Bone marrow (tissue), 2 donors: ENCODE measurements at regions not wholly inside any gene's neighbourhood (a gene's known extent, or its start where the extent isn't known, plus 50 kb on each side); places are given as distances from the start of the nearest gene placed in this dataset.

Source experiments
- DNase-seq, 2 donors: peaks; one replicate each; lab custom pipeline; 2025; lab: John Stamatoyannopoulos, UW

DNA sequence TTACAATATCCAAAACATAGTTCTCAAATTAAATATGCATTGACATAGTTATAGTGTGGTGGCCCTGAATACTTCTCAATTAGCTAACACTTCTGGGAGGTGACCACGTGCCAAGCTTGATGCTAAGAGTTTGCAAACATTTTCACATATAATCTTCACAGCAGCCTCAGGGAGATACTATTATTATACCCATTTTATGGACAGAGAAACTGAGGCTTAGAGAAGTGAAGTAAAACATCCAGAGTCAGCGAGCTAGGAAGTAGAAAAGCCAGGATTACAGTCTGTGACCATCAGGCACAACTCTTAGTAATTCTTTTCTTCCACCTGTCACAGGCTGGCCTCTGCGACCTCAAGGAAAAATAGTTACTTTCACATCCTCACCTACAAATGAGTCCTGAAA, 102.2 kb upstream of the IRX6 start:
- no peak for DNase-seq

DNA sequence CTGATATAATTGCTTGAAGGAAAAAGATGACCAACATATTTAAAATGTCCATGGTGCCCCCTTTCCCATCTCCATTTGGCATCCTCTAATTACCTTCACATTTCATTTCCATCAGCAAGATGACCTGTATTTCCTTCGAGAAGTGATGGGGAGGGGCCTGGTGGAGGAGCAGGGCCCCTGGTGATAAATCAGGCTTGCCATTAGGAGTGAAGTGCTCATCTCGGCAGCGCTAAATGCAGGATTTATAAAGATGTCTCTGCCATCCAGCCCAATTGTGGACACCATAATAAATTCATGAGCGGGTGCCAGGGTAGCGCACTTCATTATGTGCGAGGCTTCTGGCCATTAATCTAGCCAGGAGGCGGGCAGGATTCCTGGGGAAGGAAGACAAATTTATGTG, 101.5 kb upstream of the IRX6 start:
- no peak for DNase-seq

DNA sequence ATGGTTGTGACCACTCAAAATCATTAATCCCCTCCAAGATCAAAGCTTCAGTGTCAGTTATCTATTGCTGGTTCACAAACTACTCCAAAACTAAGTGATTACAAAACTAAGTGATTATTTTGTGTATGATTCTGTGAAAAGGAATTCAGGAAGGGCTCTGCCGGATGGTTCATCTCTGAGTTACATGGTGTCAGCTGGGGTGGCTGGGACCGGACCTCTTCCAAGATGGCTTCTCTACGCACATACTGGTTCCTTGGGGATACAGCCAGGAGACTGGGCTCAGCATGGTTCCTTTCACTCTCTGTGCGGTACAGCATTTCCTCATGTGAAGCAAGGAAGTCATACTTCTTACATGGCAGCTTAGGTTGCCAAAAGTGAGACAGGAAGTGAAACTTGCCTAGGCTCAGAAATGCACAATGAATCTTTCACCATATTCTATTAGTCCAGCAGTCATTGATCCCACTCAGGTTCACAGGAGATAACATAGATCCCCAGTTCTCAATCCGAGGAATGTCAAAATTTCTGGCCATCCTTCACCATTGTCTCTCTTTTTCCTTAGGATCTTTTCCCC, 97.9 kb upstream of the IRX6 start:
- no peak for DNase-seq

DNA sequence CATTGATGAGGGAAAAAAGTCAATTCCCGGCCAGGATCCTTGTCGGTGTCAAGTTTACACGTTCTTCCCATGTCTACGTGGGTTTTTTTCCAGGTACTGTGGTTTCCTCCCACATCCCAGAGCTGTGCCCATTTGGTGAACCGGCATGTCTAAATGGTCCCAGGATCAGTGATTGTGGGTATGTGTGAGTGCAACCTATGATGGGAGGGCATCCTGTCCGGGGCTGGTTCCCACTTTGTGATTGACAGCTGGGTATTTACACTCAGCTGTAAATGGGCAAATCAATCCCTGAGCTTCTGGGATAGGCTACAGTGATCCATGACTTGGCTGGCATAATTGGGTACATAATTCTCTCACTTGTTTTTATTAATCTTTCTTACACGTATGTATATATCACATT, 91.2 kb upstream of the IRX6 start:
- DNase-seq = no peak

DNA sequence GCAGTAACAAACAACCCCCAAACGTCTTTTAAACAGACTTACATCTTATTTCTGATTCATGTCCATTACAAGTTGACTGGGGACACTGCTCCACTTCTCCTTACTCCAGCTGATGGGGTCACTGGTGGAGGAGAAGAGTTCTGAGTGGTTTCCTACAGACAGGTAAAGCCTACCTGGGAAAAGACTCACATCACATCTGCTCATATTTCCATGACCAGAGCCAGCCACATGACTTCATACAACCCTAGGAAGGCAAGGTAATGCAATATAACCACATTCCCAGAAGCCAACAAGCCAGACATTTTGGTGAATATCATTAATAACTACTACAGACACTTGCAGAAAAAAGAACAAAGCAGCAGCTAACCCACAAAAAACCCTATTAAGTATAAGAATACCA, 90.5 kb upstream of the IRX6 start:
- DNase-seq = no peak

DNA sequence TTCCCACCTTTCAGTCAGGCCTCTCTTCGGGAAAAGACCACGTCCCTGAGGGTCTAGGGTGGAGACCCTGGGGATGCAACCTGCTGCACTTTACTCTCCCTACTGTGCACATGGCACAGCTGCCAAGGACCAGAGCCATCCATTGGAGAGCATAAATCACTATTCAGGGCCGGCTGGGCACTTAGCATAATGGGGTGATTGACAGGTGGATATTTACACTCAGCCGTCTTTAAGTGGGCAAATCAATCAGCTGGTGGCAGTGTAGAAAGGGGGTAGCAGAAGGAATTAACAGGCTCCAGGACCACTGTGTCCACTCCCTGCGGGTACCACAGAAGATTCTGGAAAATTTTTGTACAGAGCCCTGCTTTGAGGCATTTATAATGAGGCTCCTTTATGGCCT, 87.3 kb upstream of the IRX6 start:
- DNase-seq = no peak

DNA sequence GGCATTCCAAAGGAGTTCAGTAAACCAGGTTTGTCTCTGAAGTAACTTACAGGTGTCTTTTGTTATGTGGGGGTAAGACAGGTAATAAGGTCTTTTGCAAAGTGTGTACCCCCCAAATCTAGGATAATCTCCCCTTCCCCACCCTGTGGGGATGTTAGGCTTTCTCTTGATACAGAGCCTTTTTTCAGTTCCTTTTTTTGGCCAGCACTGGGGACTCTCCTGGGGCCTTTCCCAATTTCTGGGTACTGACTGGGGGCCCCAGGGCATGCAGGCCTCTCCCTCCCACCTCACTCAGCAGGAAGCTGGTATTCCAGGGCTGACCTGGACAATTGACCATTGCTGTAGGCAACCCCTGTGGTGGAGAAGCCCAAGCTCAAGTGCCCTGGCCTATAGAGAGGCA, 84.3 kb upstream of the IRX6 start:
- no peak for DNase-seq

DNA sequence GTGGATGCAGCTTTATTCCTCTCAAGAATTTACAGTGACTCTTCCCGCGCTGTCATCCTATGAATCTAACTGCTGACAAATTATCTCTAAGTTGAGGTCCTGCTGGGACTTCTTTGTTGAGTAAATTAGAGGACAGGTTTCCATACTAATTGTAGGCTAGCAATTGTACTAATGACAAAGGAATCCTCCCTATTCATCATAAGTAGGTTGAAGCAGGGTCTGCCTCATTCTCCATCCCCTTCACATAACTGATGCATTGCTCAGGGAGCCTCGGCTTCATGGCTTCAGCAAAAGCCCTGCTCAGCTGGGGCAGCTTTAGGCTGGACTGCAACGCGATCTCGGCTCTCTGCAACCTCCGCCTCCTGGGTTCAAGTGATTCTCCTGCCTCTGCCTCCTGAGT, 83.1 kb upstream of the IRX6 start:
- DNase-seq = no peak

DNA sequence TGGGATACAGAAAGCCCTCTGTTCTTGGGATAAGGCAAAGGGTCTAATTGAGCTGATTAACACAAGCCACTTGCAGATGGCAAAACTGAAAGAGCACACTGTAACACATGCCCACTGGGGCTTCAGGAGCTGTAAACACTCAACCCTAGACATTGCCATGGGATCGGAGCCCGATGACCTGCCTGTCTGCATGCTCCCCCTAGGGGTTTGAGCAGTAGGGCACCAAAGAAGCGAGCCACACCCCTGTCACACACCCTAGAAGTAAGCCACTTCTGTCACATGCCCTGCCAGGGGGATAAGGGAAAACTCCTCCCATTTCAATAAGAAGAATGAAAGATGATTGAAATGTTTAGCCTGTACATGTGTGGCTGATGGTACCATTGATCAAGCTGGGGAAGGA, 81.3 kb upstream of the IRX6 start:
- no peak for DNase-seq

DNA sequence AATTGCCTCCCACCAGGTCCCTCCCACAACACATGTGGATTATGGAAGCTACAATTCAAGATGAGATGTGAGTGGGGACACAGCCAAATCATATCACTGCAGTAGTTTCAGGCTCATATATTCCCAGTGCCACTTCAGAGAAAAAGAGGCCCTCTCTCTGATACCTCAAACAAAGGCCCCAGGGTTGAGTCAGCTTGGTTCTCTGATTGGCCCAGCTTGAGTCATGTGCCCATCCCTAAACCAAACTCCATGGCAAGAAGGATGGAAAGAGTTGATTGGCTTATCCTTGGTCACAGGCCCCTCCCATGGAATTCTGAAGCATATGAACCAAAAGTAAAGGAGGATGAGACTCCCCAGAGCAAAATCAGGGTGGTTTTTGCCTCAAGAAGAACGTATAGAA, 75.9 kb upstream of the IRX6 start:
- DNase-seq = no peak

DNA sequence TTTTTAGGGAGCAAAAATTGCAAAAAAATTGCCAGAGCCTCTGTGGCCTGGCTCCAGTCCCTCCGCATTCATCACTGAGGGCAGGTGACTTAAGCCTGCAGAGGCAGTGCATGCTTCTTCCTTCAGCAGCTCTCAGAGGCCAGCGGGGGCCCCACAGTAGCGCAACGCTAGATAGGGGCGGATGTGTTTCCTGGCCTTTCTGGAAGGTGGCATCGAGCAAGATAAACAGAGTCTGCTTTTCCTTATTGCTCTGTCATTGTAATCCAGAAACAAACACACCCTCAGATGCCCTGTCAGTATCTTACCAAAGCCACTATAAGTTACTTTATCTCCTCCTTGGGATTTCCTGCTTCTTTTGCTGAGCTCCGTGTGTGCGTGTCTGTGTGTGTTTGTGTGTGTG, 75.5 kb upstream of the IRX6 start:
- no peak for DNase-seq

DNA sequence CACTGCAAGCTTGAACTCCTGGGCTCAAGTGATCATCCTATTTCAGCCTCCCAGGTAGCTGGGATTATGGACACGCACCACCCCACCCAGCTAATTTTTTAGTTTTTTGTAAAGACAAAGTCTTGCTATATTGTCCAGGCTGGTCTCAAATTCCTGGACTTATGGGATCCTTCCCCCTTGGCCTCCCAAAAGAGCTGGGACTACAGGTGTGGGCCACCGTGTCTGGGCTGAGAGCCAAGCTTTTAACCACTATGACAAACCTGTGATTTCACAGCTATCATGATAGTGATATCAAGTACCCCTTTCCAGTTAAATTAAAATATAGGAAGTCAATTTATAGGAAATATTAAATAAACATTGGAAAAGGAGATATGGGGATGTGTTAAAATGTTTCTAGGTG, 74.6 kb upstream of the IRX6 start:
- no peak for DNase-seq

DNA sequence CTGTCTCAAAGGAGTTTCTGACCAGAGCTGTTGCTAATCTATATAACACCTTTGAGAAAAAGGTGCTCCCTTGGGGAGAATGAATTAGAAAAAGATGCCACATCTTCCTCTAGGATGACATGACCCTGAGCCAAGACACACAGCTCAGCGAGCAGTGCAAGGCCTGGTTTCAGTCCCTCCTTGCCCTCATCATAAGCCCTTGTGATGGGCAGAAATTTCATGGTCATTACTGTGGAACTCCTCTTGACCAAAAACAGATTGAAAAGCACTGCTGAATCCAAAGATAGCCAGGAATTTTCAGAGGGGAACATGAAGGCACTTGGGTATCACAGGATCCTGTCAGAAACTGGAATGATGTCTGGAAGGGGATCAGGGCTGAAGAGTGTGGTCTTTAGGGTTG, 74.1 kb upstream of the IRX6 start:
- DNase-seq = no peak

DNA sequence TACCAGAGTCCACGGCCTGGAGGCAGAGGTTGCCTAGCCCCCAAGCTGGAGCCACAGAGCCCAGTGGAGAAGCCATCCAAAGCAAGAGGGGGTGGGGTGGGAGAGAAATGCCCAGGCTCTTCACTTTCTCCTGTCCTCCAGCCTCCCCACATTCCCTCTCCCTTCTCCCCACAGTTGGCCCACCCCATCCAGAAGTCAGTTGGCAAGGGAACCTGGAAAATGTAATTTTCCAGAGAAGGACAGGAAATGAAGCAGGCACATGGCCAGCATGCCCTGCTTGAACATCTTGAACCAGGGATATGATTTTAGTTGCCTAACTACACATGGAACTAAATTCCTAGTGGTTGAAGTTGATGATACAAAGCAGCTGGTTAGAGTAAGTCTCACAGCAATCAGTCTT, 73.3 kb upstream of the IRX6 start:
- no peak for DNase-seq

DNA sequence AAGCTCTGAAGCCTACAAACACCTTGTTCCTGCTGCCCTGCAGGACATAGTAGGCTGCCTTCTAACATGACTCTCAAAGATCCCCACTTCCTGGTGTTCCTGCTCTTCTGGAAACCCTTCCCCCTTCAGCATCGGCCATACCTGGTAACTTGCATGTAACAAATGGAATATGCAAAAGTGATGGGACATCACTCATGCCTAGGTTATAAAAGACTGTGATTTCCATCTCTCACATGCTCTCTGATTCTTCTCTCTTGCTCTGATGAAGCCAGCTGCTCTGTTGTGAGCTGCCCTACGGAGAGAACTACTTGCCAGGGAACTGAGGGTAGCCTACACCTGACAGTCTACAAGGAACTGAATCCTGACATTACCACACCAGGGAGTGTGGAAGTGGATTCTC, 72.9 kb upstream of the IRX6 start:
- no peak for DNase-seq

DNA sequence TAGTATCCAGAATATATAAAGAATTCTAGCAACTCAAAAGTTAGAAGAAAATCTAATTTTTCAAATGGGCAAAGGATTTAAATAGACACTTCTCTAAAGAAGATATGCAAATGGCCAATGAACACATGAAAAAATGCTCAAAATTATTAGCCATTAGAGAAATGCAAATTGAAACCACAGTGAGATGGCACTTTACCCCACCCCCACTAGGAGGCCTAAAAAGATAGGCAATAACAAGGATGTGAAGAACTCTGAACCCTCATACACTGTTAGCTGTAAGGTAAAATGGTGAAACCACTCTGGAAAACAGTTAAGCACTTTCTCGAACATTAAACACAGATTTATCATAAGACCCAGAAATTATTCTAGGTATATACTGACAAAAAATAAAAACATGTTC, 71.4 kb upstream of the IRX6 start:
- no peak for DNase-seq

DNA sequence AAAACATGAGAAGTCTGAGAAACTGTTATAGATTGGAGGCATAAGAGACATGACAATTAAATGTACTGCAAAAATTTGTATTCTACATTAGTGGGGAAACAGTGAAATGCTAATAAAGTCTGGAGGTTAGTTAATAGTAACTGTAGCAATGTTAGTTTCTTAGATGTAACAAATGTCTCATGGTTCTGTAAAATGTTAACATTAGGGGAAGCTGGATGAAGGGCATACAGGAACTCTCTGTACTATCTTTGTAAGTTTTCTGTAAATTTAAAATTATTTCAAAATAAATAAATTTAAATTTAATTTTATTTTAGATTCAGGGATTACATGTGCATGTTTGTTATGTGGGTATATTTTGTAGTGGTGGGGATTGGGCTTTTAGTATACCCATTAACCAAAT, 70.0 kb upstream of the IRX6 start:
- DNase-seq = no peak

DNA sequence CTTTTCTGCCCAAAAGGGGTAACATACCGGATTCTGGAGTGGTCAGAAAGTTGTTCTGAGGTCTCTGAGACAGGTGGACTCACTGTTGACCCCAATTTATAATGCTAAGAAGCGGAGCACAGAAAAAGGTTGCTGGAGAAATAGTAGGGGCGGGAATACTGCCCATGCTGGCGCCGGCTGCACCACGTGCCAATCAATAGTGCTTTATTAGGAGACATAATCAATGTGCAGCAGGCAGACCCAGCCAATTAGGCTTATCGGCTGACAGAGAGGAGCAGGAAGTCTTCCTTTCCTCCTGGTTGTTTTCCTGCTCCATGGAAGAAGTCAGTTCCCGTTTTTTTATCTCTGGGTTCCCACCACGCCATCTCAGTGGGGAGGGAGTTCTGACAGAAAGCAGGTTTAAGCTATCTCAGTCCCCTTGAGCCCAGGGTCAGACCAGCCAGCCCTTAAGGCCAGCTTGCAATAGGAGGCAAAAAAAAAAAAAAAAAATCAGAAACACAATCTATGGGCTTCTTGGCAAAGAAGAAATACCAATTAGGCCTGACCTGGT, 68.2 kb upstream of the IRX6 start:
- DNase-seq = no peak

DNA sequence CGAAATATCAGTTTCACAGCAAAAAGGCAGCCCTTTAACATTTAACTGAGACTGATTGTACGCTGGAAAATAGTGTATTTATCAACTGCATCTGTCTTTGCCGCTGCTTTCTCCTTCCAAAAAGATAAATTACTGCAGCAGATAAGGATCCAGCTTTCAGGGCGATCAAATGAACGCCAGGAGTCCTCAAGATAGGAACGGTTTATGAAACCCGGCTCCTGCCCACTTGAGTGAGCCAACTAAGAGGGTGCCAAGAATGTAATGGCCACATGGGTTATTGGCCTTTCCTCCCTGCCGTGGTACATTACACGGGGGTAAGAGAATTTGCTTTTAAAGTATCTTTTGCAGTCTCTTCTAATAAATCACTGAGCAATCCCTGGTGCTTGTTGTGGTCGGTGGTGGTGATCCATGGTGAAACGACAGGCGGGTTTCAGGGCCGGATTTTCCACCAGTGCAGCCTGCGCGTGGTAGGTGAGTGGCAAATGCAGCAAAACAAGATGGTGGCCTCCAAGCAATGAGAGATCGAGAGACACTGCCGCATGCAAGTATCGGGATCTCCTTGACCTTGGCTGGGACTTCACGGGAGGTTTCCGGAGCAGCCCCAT, 67.5 kb upstream of the IRX6 start:
- no peak for DNase-seq

DNA sequence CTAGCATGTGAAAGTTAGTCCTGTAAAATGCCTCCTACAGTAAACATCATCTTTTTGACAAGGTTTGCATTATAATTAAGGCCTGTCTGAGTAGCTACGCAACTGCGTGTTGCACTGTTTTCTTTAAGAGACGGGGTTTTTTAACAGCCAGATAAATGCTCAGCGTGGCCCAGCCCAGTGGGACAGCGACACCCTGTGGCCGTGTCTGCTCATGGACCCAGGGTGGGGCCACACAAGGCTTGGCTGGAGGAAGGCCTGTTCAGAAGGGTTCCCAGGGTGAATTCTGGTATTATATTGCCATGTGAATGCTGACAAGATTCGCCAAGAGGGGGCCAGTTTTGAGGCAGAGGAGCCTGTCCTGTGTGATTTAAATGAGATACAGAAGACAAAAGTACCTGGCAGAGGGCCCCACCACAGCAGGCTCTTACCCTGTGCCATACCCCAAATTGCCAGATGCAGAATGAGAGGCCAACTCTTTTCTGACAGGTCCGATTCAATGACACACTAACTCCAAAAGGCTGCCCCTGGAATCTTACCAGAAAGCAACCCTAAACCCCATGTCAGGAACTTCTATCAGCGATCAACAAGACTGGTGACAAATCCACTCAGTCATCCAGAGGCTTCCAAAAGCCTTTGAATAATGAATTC, 65.9 kb upstream of the IRX6 start:
- peak; percentile 2 to 33 for DNase-seq

DNA sequence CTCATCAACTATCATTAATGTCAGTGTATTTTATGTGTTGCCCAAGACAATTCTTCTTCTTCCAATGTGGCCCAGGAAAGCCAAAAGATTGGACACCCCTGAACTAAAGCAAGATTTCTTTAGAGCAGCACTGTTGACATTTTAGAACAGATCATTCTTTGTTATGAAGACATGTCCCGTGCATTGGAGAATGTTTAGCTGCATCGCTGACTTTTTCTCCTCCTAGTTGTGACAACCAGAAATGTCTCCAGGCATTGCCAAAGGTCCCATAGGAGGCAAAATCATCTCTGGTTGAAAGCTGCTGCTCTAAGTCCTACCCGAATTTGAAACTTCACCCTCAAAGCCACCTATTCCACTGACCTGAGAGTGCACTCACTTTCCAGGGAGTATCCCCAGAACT, 62.7 kb upstream of the IRX6 start:
- DNase-seq = no peak

DNA sequence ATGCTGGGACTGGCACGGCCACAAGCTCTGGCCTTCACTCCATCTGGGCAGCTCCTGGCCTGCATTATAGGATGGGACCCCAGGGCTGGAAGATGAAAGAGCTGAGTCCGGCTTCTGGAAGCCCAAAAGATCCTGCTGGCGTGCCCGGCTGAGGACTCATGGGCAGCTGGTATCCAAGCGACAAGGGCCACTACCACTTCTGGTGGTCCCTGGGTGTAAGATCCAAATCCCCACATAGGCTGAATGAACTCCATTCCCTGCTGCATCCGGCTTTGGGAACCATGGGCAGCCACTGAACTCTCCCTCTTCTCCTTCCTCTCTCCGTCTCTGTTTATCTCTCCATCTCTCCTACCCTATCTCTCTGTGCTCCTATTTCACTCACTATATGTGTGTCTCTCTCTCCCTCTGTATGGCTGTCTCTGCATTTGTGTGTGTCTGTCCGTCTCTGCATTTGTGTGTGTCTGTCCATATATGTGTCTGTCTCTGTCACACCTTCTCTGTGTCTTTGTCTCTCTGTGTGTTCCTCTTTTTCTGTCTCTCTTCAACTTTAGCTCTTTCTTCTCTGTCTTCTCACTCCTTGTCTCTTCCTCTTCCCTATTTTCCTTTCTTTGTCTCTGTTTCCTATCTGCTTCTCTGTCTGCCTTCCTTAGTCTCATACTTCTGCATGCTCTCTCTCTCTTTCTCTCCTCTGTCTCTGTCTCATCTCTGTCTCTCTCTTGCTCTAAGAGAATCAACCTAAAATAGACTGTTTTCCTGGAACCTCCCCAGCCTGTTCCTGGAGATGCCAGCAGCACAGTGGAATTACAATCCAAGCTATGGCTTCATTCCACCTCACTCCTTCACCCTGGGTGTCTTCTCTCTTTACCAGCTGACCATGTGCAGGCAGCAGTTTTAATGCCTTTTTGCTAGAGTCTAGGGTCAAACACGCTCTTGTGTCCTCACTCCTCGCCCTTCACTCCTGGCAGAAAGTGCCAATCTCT, 60.4 kb upstream of the IRX6 start:
- DNase-seq = no peak

DNA sequence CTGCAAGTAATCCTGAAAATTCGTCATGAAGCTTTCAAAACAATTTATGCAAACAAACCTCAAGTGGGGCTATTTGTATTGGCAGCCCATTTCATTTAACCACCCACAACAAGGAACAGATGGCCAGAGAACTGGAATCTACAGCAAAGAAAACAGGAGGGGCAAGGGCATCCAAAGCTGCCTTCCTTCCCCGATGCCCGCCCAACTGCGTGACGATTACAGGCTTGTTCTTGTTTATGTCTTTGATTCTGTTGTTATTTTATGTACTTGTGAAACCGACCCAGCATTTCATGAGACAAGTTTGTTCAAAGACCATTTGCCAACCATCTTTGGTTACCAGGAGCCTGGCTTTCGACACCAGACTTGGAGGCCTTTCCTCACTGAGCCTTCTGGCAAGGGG, 59.1 kb upstream of the IRX6 start:
- no peak for DNase-seq
